Upper lobe of left lung (tissue), 6 donors: ENCODE measurements at regions not wholly inside any gene's neighbourhood (a gene's known extent, or its start where the extent isn't known, plus 50 kb on each side); places are given as distances from the start of the nearest gene placed in this dataset.

ENCODE experiments used
- ATAC-seq, 2 donors: fragments of 200-7000 bp; cut with Tn5 transposase; one replicate each; pipeline ENCODE4 v1.9.1; 2022; ENCODE audit warnings: mild to moderate bottlenecking in 2 of 2, moderate library complexity in 2 of 2; ENCODE audit not compliant: low FRiP score in 2 of 2
- DNase-seq, 2 donors: peaks; one replicate each; pipeline ENCODE4 v3.0.0-alpha.2; 2019 to 2020
- H3K27ac ChIP-seq, 4 donors: fragments of 200-600 bp; sonication (generic); one replicate each; pipeline ENCODE4 v1.5.1; 2016 to 2019
- H3K27me3 ChIP-seq, 4 donors: fragments of 200-600 bp; sonication (generic); one replicate each; pipeline ENCODE4 v1.5.1; 2017 to 2019
- H3K36me3 ChIP-seq, 4 donors: fragments of 200-600 bp; sonication (generic); one replicate each; pipeline ENCODE4 v1.5.1; 2016 to 2019
- H3K4me1 ChIP-seq, 4 donors: fragments of 200-600 bp; sonication (generic); one replicate each; pipeline ENCODE4 v1.5.1; 2018 to 2019
- H3K4me3 ChIP-seq, 4 donors: fragments of 200-600 bp; sonication (generic); one replicate each; pipeline ENCODE4 v1.5.1; 2017 to 2019; ENCODE audit warnings: mild to moderate bottlenecking in 2 of 4, moderate library complexity in 1 of 4
- H3K9me3 ChIP-seq, 4 donors: fragments of 200-600 bp; sonication (generic); one replicate each; pipeline ENCODE4 v1.5.1; 2018 to 2019
- CTCF ChIP-seq, 6 experiments: fragments of 450-650 bp in 4 of 6; fragments of 200-600 bp in 2 of 6; sonication (generic) in 2 of 6; IDR thresholded peaks; one replicate each; pipeline ENCODE4 v1.5.1; 2016 to 2019; ENCODE audit warnings: antibody characterized with exemption in 6 of 6
- EP300 ChIP-seq, 4 donors: sonication (generic); formaldehyde crosslinking; IDR thresholded peaks; one replicate each; pipeline ENCODE4 v1.5.1; 2017; ENCODE audit warnings: antibody characterized with exemption in 4 of 4, control low read depth in 2 of 4
- POLR2A ChIP-seq, 4 donors: fragments of 450-650 bp; IDR thresholded peaks; one replicate each; pipeline ENCODE4 v1.5.1; 2016 to 2017; ENCODE audit warnings: antibody characterized with exemption in 4 of 4, mild to moderate bottlenecking in 2 of 4
- POLR2AphosphoS5 ChIP-seq, 2 donors: sonication (generic); formaldehyde crosslinking; IDR thresholded peaks; one replicate each; pipeline ENCODE4 v1.5.1; 2017; ENCODE audit warnings: antibody characterized with exemption in 2 of 2
- WGBS, 2 donors: methylation state at CpG; one replicate each; pipeline ENCODE4 v1.1.5; 2017 to 2018; 5-methylcytosine and 5-hydroxymethylcytosine counted together
- donor health status: DM: no; HTN: no; CAD: no; lungs with moderate emphysema.
- donor health status: DM: no; HTN: yes; CAD: no; lungs with severe emphysema.

GRCh38 chr3:104269771-104270170 lies 1096.9 kb upstream of the ALCAM start:
- ATAC-seq: no peak
- no peaks in the 10 kb centered on the region for H3K36me3 ChIP-seq

GRCh38 chr3:104273046-104273649 lies 1093.6 kb upstream of the ALCAM start:
- Histone ChIP-seq H3K27me3 (no peaks in the 10 kb centered on the region), H3K27ac (no peak overlapping the region), H3K4me3 (no peak overlapping the region), H3K36me3 (no peaks in the 10 kb centered on the region), H3K9me3 (peaks cover 0 to 12% (median 6%) of the 10 kb centered on the region in 4 donors), H3K4me1 (no peaks in the 10 kb centered on the region)
- TF ChIP-seq CTCF (IDR thresholded peaks at IDR 0.05) (peak in 5 of 6 experiments; percentile 15 to 60 (median 54)), EP300 (IDR thresholded peaks at IDR 0.05) (no peak), POLR2A (IDR thresholded peaks at IDR 0.05) (no peak)
- ATAC-seq: peak in 1 of 2 donors; percentile 63
- DNase-seq: no peak
- 62 to 75% methylated on average over 4 of the region's 4 CpGs for WGBS, 2 donors

More at GRCh38 chr3:104269771-104270170, 1096.9 kb upstream of the ALCAM start:
- Histone ChIP-seq H3K4me1 (no peaks in the 10 kb centered on the region), H3K27ac (no peak overlapping the region), H3K4me3 (no peak overlapping the region), H3K27me3 (no peaks in the 10 kb centered on the region), H3K9me3 (no peaks in the 10 kb centered on the region)
- WGBS, 2 donors: 77 to 91% methylated on average over 5 to 6 of the region's 6 CpGs
- TF ChIP-seq POLR2A (IDR thresholded peaks at IDR 0.05) (no peak), POLR2AphosphoS5 (IDR thresholded peaks at IDR 0.05) (no peak), EP300 (IDR thresholded peaks at IDR 0.05) (no peak), CTCF (IDR thresholded peaks at IDR 0.05) (no peak)
- DNase-seq: no peak

- no peak overlapping the region for H3K27ac ChIP-seq
- H3K4me3 ChIP-seq: no peak overlapping the region
- DNase-seq: no peak
- no peaks in the 10 kb centered on the region for H3K36me3 ChIP-seq
- TF ChIP-seq CTCF (IDR thresholded peaks at IDR 0.05) (no peak), POLR2AphosphoS5 (IDR thresholded peaks at IDR 0.05) (no peak), POLR2A (IDR thresholded peaks at IDR 0.05) (no peak), EP300 (IDR thresholded peaks at IDR 0.05) (no peak)
- no peaks in the 10 kb centered on the region for H3K4me1 ChIP-seq
- peaks cover 0 to 16% (median 6%) of the 10 kb centered on the region in 4 donors for H3K9me3 ChIP-seq
- no peak for ATAC-seq
- no peaks in the 10 kb centered on the region for H3K27me3 ChIP-seq
These were observed 1091.5 kb upstream of the ALCAM start for GRCh38 chr3:104275199-104275598.

GRCh38 chr3:104279617-104280016 lies 1087.1 kb upstream of the ALCAM start:
- 44 to 50% methylated on average over 1 of the region's 1 CpG for WGBS, 2 donors
- Histone ChIP-seq H3K4me1 (no peaks in the 10 kb centered on the region), H3K4me3 (no peak overlapping the region), H3K9me3 (peaks cover 10 to 34% (median 14%) of the 10 kb centered on the region in 4 donors), H3K36me3 (no peaks in the 10 kb centered on the region), H3K27ac (no peak overlapping the region), H3K27me3 (no peaks in the 10 kb centered on the region)
- TF ChIP-seq POLR2AphosphoS5 (IDR thresholded peaks at IDR 0.05) (no peak), POLR2A (IDR thresholded peaks at IDR 0.05) (no peak), EP300 (IDR thresholded peaks at IDR 0.05) (no peak), CTCF (IDR thresholded peaks at IDR 0.05) (no peak)
- DNase-seq (no peak), ATAC-seq (no peak)

- Histone ChIP-seq H3K27me3 (no peaks in the 10 kb centered on the region), H3K4me3 (no peak overlapping the region), H3K4me1 (no peaks in the 10 kb centered on the region), H3K27ac (no peak overlapping the region), H3K9me3 (peaks cover 0 to 22% (median 13%) of the 10 kb centered on the region in 4 donors), H3K36me3 (no peaks in the 10 kb centered on the region)
- no peak for ATAC-seq
- TF ChIP-seq POLR2AphosphoS5 (IDR thresholded peaks at IDR 0.05) (no peak), POLR2A (IDR thresholded peaks at IDR 0.05) (no peak), CTCF (IDR thresholded peaks at IDR 0.05) (no peak), EP300 (IDR thresholded peaks at IDR 0.05) (no peak)
- WGBS, 2 donors: 73 to 94% methylated on average over 3 of the region's 3 CpGs
- no peak for DNase-seq
These were observed 1085.0 kb upstream of the ALCAM start for GRCh38 chr3:104281713-104282112.
